ENCODE measurements at regions not wholly inside any gene's neighbourhood (a gene's known extent, or its start where the extent isn't known, plus 50 kb on each side); places are given as distances from the start of the nearest gene placed in this dataset.

DNA sequence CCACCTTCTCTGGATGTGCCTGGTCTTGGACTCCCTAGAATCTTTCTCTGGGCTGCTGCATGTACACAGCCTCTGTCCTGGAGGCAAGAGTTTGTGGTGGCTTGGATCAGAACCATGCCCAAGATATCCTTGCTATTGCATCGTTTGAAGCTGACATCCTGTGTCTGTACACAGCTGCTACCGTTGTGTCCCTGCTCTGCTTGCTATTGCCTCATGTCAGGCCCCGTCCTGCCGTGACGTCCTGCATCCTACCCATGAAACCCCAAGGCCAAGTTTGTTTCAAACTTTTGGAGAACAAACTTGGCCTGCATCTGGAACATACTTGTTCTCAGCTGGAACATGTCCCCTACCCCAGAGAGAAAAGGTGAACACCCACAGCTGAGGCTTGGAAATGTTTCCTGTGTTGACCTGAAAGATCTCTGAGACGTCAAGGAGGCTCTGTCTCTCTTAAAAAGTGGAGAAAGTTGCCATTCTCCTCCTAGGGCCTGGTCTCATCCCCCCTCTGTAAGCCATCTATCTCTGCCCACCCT, 78.1 kb downstream of the HFE start:
- no peak overlapping the region for H3K27ac ChIP-seq
- intact Hi-C loops (cut with DNase I), result no loop called here
- TF ChIP-seq CTCF (IDR thresholded peaks at IDR 0.05), result no peak
- TF ChIP-seq POLR2A (IDR thresholded peaks at IDR 0.05), result no peak
- no peaks in the 10 kb centered on the region for H3K27me3 ChIP-seq
- no peak overlapping the region for H3K4me3 ChIP-seq
- DNase-seq (no peak), ATAC-seq (peak in 1 of 4 donors; percentile 22)
- H3K9me3 ChIP-seq, result no peaks in the 10 kb centered on the region
- WGBS, 4 donors, result 76 to 87% (median 83%) methylated on average over 6 of the region's 6 CpGs
- H3K4me1 ChIP-seq, result peaks cover 0 to 14% (median 0%) of the 10 kb centered on the region in 12 donors
- H3K36me3 ChIP-seq, result peaks cover 0 to 18% (median 2%) of the 10 kb centered on the region in 9 donors

DNA sequence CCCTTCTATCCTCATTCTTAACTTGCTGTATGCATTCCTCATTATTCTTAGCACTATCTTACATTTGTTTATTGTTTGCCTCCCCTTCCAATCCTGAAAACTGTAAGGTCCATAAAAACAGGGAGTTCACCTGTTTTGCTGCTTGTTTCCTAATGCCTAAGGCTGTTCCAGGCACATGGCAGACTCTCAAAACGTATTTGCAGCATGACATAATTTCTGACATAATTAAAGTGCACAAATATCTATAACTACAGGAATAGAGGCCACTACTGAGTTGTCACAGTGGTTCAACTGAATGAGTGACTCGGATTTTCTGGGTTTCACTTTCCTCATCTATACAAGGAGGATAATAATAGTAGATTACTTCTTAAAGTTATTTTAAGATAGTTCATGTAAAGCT, 83.0 kb downstream of the HFE start:
- no peak for DNase-seq
- 52 to 72% (median 66%) methylated on average over 2 of the region's 2 CpGs for WGBS, 4 donors
- no peak for ATAC-seq
- H3K27me3 ChIP-seq, result no peaks in the 10 kb centered on the region
- H3K4me1 ChIP-seq, result peaks cover 0 to 29% (median 9%) of the 10 kb centered on the region in 12 donors
- H3K36me3 ChIP-seq, result no peaks in the 10 kb centered on the region
- H3K27ac ChIP-seq, result peak overlapping the region in 1 of 12 donors; percentile 95
- H3K9me3 ChIP-seq, result no peaks in the 10 kb centered on the region
- peak overlapping the region in 1 of 12 donors; percentile 69 for H3K4me3 ChIP-seq
- TF ChIP-seq CTCF (IDR thresholded peaks at IDR 0.05) (no peak), POLR2A (IDR thresholded peaks at IDR 0.05) (no peak)
- intact Hi-C loops (cut with DNase I), result loop anchor here in 4 of 10 donors (5.0 to 10.0 kb wide), 3 partner anchors 422 to 975 kb away; partner anchors contain the start of gene ABT1 (in 3 of the 4)

DNA sequence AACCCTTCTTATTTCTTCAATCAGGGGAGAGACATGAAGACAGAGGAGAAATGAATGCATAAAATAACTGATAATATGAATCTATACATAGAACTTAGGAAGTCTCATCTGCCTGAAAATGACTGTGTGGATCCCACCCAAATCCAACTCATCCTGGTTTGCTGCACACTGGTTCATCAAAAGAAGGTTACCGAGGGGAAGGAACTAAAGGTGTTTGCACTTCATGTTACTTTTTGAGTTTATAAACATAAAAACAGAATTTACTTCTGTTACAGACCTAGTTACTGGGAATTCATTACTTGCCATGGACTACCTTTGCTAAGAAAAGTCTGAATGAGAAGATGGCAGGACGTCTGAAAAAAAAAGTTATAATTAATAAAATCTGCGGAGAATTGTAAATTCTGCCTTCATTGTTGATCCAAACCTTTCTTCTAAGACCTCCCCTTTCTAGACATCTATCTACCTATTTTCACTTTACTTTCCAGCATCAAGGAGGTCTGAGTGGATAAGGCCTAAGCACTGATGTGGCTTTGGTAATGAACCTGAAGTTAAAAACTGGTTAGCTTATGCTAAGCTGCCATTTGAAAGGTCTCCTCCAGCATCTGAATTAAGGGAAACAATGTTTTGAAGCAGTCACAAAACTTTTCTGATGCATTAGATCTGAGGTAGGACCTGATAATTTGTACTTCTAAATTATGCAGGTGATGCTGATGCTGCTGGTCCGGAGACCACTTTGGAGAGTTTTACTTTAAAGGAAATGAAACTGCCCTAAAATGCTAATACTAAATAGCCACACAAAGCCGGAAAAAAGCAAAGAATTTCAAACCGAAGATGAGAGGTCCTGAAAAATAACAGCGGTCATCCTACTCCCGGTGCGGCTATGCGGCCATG, 84.0 kb downstream of the HFE start:
- WGBS, 4 donors, result 24 to 27% (median 24%) methylated on average over 10 of the region's 10 CpGs
- intact Hi-C loops (cut with DNase I), result loop anchor here in 4 of 10 donors (1.0 to 10.0 kb wide), 4 partner anchors 47 to 974 kb away; partner anchors contain the start of gene ABT1 (in 3 of the 4)
- H3K9me3 ChIP-seq, result no peaks in the 10 kb centered on the region
- H3K4me1 ChIP-seq, result peaks cover 0 to 29% (median 9%) of the 10 kb centered on the region in 12 donors
- DNase-seq (no peak), ATAC-seq (no peak)
- peak overlapping the region; percentile 89 to 97 (median 94) for H3K27ac ChIP-seq
- TF ChIP-seq CTCF (IDR thresholded peaks at IDR 0.05) (no peak), POLR2A (IDR thresholded peaks at IDR 0.05) (no peak)
- H3K27me3 ChIP-seq, result no peaks in the 10 kb centered on the region
- no peaks in the 10 kb centered on the region for H3K36me3 ChIP-seq
- H3K4me3 ChIP-seq, result peak overlapping the region; percentile 44 to 80 (median 68)

GRCh38 chr6:26172608-26172968, 85.4 kb downstream of the HFE start:
- ATAC-seq (peak; percentile 29 to 53 (median 36)), DNase-seq (peak in 2 of 5 donors; percentile 29 to 36)
- intact Hi-C loops (cut with DNase I), result loop anchor here in 4 of 10 donors (2.0 to 10.0 kb wide), 4 partner anchors 32 to 972 kb away; partner anchors contain the start of gene ABT1 (in 3 of the 4)
- TF ChIP-seq POLR2A (IDR thresholded peaks at IDR 0.05), result no peak
- TF ChIP-seq CTCF (IDR thresholded peaks at IDR 0.05), result no peak
- no peaks in the 10 kb centered on the region for H3K36me3 ChIP-seq
- H3K4me1 ChIP-seq, result peaks cover 0 to 29% (median 9%) of the 10 kb centered on the region in 12 donors
- peak overlapping the region; percentile 44 to 80 (median 68) for H3K4me3 ChIP-seq
- 3 to 11% (median 7%) methylated on average over 10 of the region's 10 CpGs for WGBS, 4 donors
- H3K27ac ChIP-seq, result peak overlapping the region; percentile 89 to 97 (median 94)
- no peaks in the 10 kb centered on the region for H3K27me3 ChIP-seq
- no peaks in the 10 kb centered on the region for H3K9me3 ChIP-seq
